Stimulated activated CD4-positive, alpha-beta T cell treated with anti-CD3 and anti-CD28 coated beads, Interleukin-15, amount 100 ng/mL, for 24 hours (primary cell): ENCODE measurements at regions not wholly inside any gene's neighbourhood (a gene's known extent, or its start where the extent isn't known, plus 50 kb on each side); places are given as distances from the start of the nearest gene placed in this dataset.
"Not testable (repeated sequence)": the region's sequence is repeated elsewhere in the genome, so short reads cannot be mapped to it uniquely, and the experiment has no call there.

Source experiments
- DNase-seq: peaks from one replicate; pipeline ENCODE4 v3.0.0-alpha.2; 2020

DNA sequence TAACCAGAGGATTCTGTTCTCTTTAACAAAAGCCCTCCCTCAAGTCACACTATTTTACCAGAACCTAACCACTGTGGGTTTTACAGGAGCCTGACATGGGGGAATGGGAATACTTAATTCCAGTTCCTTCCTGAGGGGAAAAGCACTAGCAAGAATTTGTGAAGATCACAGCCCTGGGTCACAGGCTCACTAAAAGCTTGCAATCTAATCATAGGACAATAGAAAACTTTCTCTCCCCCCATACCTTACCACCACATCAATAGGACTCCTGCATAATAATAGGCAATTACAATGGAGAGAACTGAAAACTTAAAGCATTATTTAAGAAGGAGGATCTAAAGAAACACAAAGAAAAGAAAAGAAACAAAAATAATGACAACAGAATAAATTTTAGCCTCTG is 225.8 kb upstream of the ZNF804A start:
- DNase-seq, result no peak

DNA sequence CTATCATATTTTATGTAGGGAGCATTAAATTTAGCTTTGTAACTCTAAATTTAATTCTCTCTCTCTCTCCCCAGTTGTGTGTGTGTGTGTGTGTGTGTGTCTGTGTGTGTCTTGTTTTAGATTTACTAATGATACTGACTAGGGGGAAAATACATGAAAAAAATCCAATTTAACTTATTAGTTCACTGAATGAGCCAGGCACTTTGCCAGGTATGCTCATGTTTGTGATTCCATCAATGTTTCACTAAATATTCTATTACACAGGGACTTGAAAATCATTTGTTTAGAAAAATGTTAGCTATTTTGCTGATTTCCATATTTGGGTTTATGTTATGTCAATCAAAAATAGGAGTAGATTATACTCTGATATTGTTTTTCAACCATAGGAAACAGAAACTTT is 203.7 kb upstream of the ZNF804A start:
- no peak for DNase-seq

GRCh38 chr2:184402381-184402780 is 195.9 kb upstream of the ZNF804A start:
- DNase-seq, result no peak

GRCh38 chr2:184407041-184407630 is 191.2 kb upstream of the ZNF804A start:
- not testable (repeated sequence) for DNase-seq

DNA sequence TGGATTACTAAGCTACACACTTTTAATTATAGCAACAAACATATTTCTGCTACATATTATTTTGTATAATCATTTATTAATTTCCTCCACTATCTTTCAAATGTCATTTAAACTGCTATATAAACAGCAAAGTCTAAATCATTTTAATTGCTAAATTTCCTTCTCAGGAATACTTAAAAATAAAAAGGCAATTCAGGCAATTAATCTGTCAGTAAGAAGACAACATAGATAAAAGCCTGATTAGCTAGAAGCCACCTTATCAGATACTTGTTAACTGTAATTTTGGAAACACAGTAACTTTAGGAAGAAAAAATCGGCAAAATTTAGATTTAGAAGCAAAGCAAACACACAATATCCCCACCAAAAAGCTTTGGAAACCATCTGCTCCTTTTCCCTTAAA is 188.2 kb upstream of the ZNF804A start:
- DNase-seq, result no peak

- DNase-seq, result no peak
Measured at GRCh38 chr2:184413221-184413620, 185.1 kb upstream of the ZNF804A start.

GRCh38 chr2:184413671-184414229 is 184.6 kb upstream of the ZNF804A start:
- DNase-seq, result no peak

GRCh38 chr2:184416146-184416913 is 182.0 kb upstream of the ZNF804A start:
- DNase-seq, result no peak

GRCh38 chr2:184419744-184420143 is 178.6 kb upstream of the ZNF804A start:
- DNase-seq, result no peak

GRCh38 chr2:184421456-184421855 is 176.9 kb upstream of the ZNF804A start:
- not testable (repeated sequence) for DNase-seq

GRCh38 chr2:184425083-184425482 is 173.2 kb upstream of the ZNF804A start:
- DNase-seq, result no peak

- DNase-seq, result no peak
Measured at GRCh38 chr2:184444217-184444616, 154.1 kb upstream of the ZNF804A start.

DNA sequence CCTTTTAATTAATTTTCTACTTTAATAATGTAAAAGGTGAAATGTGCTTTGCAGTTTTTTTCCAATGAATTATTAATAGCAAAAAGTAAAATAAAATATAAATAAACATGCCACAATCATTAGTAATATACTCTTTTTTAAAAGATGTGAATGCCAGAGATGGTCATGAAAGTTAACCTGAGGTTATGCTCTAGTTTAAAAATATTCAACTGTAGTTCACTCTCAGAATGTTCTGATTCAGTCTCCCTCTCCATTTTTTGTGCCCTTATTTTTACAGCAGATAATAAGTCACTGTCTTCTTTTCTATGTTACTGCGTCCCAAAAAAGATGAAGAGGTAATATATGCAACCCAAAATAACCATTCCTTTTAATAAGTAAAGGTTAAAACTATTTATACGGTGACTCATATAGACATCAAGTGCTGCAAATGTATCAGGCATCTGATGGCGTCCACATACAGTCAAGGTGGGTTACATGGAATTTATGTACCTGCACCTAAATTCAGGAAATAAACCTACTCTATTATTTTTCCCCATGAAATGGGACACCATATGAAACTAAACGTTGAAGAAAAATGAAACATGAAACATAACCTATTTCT is 153.6 kb upstream of the ZNF804A start:
- DNase-seq, result no peak

GRCh38 chr2:184449760-184450159 is 148.6 kb upstream of the ZNF804A start:
- DNase-seq, result no peak

GRCh38 chr2:184452907-184453306 is 145.4 kb upstream of the ZNF804A start:
- no peak for DNase-seq

GRCh38 chr2:184455624-184456023 is 142.7 kb upstream of the ZNF804A start:
- no peak for DNase-seq

DNA sequence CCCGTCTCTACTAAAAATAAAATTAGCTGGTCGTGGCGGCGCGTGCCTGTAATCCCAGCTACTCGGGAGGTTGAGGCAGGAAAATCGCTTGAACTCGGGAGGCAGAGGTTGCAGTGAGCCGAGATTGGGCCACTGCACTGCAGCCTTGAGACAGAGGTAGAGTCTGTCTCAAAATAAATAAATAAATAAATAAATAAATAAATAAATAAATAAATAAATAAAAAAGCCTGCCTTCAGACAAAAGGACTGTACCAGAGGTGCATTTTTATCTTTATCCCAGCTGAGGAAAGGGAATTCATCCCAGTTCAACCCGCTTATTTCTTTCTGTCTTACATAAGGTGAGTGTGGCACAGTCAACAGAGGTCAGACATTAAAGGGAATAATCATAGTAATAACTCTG is 141.6 kb upstream of the ZNF804A start:
- DNase-seq, result not testable (repeated sequence)

DNA sequence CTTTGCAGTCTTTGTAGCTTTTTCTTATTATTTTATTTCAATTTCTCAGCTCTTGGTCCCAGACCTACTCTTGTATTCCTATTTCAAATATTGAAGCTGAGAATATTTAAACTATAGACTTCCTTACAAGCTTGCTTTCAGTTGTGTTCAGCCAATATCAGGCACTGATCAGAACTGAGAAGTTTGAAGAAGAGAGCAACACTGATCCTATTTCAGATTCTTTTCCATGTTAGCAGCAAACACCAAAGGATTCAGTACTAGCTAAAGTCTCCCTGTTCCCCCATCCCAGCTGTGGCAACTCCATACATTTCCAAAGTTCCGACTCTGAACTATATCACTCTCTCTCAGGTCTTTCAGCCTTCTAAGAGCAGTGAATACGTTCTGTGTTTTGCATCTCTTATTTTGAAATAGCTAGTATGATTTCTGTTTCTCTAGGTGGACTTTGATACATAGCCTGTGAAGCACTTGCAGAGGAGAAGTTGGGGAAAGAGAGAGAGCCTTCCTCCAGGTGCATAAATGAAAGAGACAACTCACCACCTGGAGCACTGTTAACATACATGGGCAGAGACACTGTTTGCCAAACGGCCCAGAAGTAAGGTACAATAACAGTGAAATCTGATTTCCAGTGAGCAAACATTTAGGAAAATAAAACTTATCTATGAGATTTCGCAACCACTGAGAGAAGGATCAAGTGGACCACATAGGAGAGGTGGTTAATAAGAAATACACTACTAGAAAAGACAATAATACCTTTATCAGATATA is 135.0 kb upstream of the ZNF804A start:
- no peak for DNase-seq

DNA sequence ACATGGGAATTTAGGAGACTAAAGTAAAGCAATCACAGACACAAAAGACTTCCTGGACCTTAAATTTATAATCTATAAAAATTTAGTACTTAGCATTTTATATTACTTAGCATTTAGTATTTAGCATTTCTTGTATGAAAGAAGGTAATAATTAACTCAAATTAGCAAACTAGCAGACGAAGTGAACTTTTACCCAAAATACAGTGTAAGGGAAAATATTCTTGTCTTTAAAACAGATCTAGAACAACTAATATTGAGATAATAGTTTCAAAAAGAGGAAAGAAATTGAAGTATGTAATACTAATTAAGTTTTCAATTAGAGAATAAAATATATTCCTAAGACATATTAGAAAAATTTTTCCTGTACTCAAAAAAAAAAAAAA is 134.5 kb upstream of the ZNF804A start:
- DNase-seq, result no peak

DNA sequence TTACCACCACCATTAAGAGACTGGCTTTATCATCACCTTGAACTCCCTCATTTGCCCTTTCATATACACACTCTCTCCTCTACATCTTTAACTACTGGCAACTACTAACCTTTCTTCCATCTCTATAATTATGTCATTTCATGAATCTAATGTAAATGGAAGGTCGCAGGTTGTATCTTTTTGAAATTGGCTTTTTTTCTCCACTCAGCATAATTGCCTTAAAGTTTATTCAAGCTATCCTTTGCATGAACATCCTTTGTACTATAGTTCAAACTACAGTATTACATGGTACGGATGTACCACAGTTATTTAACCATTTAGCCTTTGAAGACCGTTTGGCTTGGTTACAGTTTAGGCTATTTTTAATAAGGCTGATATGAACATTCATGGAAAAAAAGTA is 129.5 kb upstream of the ZNF804A start:
- no peak for DNase-seq

- DNase-seq, result no peak
Measured at GRCh38 chr2:184472481-184472880, 125.8 kb upstream of the ZNF804A start.

- DNase-seq, result no peak
Measured at GRCh38 chr2:184481865-184482264, 116.5 kb upstream of the ZNF804A start.

DNA sequence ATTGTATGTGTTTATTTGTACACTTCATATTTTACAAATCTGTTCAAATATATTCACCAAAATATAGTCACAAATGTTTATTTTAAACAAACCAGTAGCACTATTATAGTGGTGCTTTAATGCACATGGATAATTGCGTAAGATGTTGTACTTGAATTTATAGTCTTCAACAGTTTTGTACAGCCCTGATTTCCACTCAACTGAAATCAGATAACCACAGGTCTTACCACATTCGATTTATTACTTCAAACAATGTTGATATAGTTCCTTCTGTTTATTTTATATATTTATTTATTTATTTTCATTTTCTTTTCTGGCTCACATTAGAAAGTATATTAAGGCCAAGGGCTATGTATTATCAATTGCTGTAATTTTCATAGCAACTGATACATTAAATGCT is 99.4 kb upstream of the ZNF804A start:
- DNase-seq, result no peak
